ENCODE measurements at regions not wholly inside any gene's neighbourhood (a gene's known extent, or its start where the extent isn't known, plus 50 kb on each side); places are given as distances from the start of the nearest gene placed in this dataset.

DNA sequence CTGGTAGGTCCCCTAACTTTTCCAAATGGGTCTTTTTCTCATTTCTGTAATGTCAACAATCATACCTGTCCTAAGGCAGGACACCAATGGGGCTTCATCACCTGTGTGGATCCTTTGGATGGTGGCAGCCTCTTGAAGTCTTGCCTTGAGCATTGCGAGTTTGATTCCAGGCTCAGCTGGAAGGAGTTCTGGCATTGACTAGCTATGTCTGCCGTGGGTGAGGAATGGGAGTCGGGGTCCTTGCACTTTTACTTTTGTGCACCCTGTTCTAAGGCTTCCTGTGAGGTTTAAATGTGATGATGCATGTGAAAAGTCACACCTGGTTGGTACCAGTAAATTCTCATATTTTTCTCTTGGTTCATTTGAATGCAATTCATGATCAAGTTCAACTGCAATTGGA lies 55.9 kb upstream of the CTBP2 start:
- no peak for DNase-seq (ENCODE audit: extremely low read depth in 1 of 11, low read depth in 9 of 11, low spot score in 4 of 11)

GRCh38 chr10:125214283-125214570 lies 53.9 kb upstream of the CTBP2 start:
- DNase-seq (ENCODE audit: extremely low read depth in 1 of 11, low read depth in 9 of 11, low spot score in 4 of 11), result no peak

DNA sequence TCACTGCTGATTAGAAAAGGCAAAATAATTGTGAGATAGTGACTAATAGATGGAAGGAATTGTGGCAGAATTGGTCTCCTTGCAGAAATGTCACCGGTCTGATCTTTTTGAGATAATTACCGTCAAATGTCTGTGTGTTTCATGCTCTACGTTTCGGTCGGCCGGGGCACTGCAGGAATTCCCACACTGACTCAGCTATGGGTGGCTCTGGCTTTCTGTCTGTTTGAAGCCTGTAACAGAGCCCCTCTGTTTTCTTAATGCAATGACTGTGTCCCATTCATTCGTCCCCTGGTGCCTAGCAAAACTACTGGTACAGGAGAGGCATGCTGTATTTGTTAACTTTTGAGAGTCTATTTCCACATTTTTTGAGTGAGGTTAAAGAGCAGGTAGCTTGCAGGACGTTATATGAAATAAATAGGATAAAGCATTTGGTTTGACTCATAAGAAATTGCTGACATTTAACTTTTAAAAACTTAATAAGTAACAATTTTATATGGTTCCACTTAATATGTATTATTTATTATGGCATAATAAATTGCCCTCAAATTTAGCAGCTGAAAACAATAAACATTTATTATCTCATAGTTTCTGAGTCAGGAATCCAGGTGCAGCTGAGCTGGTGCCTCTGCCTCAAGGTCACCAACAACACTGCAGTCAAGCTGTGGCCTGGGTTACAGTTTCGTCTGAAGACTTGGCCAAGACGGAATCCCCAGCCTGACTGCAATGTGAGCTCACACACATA lies 53.3 kb upstream of the CTBP2 start:
- DNase-seq (ENCODE audit: extremely low read depth in 1 of 11, low read depth in 9 of 11, low spot score in 4 of 11), result no peak

GRCh38 chr10:125212150-125212809 lies 51.9 kb upstream of the CTBP2 start:
- no peak for DNase-seq (ENCODE audit: extremely low read depth in 1 of 11, low read depth in 9 of 11, low spot score in 4 of 11)
